HG03045 (cell line): ENCODE measurements at regions not wholly inside any gene's neighbourhood (a gene's known extent, or its start where the extent isn't known, plus 50 kb on each side); places are given as distances from the start of the nearest gene placed in this dataset.
"Not testable (repeated sequence)": the region's sequence is repeated elsewhere in the genome, so short reads cannot be mapped to it uniquely, and the experiment has no call there.

Experiments
- ATAC-seq: cut with Tn5 transposase; IDR thresholded peaks from one replicate; pipeline ENCODE4 v1.9.1; 2021; ENCODE audit warnings: mild to moderate bottlenecking, moderate library complexity; ENCODE audit not compliant: unreplicated experiment

DNA sequence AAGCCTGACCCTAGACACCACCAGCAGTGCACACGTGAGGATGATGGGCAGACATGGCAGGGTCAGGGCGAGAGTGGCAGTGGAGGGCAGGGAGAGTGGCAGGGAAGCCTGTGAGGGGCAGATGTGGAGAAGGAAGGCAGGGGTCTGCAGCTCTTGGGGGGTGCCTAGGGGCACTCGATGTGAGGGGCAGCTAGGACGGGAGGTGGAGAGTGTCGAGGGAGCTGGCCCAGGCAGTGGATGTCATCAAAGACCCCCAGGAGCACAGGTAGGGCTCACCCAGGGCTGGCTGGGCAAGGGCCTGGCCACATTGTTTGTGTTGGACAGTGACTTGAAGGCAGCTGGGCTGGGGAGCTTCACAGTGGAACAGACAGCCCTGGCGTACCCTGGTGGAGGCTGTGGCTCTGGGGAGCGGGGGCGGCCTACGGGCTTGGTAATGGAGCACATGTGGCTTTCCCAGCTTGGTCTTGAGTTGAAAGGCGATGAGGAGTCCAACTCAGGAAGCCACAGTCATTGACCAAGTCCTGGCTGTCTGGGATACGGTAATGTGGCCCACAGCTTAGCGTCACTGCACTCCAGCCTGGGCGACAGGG lies 87.1 kb downstream of the RTP5 start:
- ATAC-seq = no peak

GRCh38 chr2:241957276-241957675 lies 87.7 kb downstream of the RTP5 start:
- no peak for ATAC-seq

- ATAC-seq = no peak
Measured at GRCh38 chr2:241958818-241959545, 89.5 kb downstream of the RTP5 start.

DNA sequence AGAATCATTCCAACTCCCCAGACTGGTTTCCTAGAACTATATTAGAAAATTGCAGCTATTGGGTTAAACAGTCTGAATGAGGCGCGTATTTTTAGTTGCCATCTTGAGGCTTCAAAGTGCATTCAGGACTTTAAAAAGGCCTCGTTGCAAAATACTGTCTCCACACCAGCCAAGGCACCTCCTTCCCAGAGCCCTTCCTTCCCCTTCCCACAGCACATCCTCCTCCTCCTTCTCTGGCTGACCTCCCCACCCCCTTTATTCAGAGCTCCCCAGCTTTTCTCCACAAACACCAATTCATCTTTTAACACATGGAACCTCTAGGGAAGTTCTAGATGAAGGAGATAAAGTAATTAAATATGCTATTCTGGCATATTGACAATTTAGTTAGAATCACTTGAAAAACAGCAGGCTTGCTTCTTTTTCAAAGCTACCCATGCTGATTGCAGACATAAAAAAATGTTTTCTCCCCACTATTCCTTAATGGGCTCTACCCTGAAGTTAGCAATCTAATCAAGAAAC lies 90.3 kb downstream of the RTP5 start:
- ATAC-seq = no peak

- no peak for ATAC-seq
Measured at GRCh38 chr2:241961454-241961853, 91.9 kb downstream of the RTP5 start.

- ATAC-seq = no peak
Measured at GRCh38 chr2:241964133-241964532, 94.6 kb downstream of the RTP5 start.

GRCh38 chr2:241965931-241966412 lies 96.4 kb downstream of the RTP5 start:
- ATAC-seq = peak; percentile 81

DNA sequence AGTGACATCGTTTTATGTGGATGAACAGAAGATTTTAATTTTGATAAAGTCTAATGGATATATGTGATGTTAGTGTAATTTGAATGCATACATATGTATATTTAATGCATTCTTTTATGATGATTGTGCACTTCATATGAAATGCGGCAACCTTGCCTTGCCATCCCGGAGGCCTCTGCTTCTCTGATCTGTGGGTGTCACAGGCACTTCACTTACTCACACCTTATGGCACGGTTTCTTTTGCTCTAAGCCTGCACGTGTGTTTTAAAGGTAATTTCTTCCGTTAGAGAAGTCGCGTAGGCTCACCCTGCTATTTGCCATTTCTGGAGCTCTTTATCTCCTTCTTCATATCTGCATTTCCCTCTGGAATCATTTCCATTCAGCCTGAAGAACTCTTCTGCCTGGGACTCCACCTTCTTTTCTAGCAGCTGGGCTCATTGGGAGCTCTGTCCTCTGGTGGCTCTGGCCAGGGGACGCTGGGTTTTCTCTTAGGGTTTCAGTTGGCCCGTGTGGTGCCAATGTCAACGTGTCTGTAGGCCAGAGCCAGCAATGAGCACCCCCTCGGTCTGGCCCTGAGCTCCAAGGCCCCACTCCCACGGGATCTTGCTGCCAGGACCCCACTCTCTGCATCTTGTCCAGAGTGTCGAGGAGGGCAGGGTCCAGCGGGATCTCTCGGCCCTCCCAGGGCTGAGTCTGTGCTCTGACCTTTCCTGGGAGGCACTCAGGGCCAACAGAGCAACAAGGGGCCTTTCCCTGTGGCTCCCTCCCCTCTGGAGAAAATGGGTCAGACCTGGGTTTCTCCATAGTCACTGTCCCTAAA lies 97.3 kb downstream of the RTP5 start:
- no peak for ATAC-seq

DNA sequence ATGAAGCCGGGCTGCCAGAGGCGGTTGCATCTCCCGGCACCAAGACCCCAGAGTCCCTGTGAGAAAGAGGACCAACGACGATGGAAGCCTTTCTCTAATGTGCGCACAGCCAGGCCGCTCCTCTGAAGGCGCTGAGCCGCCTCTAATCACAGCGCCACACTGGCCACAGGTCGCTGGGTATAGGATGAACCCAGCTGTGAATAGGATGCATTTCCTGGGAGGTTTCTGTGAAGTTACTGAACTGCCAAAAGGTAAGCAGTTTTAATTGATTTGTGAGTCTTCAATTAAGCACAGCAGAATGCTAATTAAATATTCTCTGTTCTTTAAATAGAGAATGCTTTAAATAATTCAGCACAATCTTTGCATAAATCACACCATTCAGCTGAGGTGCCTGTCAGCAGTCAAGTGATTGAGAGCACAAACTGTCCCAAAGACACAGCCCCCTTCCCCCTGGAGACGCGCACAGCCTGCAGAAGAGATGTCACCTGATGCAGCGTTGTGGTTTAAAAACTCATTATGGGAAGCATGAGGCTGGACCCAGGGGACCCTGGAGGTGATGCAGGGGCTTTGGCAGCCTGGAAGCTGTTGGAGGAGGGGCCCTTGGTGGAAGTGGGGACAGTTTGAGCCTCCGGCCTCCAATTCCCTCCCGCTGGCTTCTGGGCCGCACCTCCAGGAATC lies 98.1 kb downstream of the RTP5 start:
- no peak for ATAC-seq

DNA sequence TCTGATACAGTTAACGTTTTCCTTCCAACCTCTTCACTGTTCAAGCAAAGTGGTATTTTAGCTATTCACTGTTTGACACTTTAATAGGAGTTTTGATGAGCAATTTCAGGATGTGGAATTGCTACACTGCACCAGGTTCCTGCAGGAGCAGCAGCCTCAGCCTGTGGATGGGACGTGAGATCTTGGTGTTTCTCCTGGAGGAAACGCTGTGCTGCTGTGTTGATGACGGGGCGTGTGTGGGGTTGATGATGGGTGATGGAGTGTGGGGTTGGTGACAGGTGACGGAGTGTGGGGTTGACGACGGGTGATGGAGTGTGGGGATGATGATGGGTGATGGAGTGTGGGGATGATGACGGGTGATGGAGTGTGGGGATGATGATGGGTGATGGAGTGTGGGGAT lies 98.9 kb downstream of the RTP5 start:
- no peak for ATAC-seq

GRCh38 chr2:241969182-241969581 lies 99.7 kb downstream of the RTP5 start:
- not testable (repeated sequence) for ATAC-seq

GRCh38 chr2:241970716-241971115 lies 101.2 kb downstream of the RTP5 start:
- ATAC-seq = no peak

DNA sequence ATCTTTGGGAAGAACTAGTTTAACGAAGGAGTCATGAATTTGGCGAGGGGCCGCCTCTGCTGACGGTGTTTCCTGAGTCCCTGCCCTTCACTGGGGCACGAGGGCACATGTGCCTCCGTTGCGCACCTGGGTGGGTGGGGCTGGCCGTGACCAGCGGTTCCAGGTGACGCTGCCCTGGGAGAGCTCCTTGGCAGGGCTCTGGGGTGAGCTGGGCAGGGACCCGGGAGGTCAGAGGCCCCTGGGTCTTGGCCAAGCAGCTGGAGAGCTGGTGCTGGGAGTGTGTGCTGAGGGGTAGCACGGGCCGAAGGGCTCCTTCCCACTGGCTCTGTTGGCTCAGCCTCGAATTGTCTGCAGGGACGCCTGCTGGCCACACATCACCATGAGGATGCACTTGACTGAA lies 104.6 kb downstream of the RTP5 start:
- ATAC-seq = no peak

GRCh38 chr2:241974851-241975592 lies 105.5 kb downstream of the RTP5 start:
- ATAC-seq = no peak

DNA sequence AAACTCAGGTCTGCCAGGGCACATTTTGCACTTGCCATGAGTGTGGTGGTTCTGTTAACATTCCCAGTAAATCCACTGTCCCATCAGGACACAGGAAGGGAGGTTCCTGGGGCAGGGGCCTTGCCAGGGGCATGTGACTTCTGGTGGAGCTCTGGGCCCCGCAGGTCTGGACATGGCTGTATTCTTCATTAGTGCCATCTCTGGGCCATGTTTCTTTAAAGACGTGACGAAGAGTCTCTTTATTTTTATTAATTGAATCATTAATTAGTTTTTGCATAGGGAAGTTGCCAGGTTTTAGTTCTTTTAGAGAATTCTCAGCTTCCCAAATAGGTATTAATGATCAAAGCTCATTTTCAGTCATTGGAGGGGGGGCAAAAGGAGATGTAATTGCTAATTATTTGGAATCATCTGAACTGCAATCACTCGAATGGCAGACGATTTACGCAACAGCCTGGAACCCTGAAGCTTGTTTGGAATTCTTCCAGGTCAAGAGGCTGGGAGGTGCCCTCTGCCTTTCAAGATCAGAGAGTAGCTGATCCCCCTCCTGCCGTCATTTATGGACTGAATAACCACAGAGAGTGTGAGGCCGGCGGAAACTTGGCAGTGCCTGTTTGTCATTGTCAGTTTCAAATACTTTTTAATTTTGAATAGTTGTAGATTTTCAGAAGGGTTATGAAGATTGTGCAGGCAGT lies 106.2 kb downstream of the RTP5 start:
- no peak for ATAC-seq

- ATAC-seq = no peak
Measured at GRCh38 chr2:241976296-241976695, 106.8 kb downstream of the RTP5 start.

- ATAC-seq = no peak
Measured at GRCh38 chr2:241977557-241978300, 108.2 kb downstream of the RTP5 start.

DNA sequence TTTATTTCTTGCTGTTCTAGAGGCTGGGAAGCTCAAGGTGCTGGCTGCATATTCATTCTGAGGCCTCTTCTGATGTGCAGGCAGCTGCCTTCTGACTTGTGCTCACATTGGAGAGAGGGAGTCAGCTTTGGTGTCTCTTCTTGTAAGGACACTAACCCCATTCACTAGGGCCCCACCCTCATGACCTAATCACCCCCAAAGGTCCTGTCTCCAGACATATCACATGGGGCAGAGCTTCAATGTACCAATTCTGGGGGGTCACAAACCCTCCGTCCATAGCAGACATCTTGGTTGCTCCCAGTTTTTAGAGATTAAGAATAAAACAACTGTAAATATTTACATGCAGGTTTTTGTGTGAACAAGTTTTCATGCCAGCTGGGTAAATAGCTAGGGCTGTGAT lies 109.1 kb downstream of the RTP5 start:
- ATAC-seq = no peak

GRCh38 chr2:241980193-241980592 lies 110.7 kb downstream of the RTP5 start:
- ATAC-seq = no peak
